ENCODE measurements at regions not wholly inside any gene's neighbourhood (a gene's known extent, or its start where the extent isn't known, plus 50 kb on each side); places are given as distances from the start of the nearest gene placed in this dataset.
"Not testable (repeated sequence)": the region's sequence is repeated elsewhere in the genome, so short reads cannot be mapped to it uniquely, and the experiment has no call there.

DNA sequence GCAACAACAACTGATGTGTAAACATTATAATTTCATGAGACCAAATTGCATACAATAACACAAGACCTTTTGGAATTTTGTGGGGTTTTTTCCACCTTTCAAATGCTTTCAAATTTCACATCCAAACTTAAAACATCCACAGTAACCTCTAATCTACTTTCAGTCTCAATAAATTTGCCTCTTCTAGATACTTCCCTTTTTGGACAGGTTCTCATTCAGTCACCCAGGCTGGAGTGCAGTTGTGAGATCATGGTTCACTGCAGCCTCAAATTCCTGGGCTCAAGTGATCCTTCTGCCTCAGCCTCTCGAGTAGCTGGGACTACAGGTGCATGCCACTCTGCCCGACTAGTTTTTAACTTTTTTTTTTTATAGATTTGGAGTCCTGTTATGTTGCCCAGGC, 556.6 kb downstream of the NLGN4X start:
- Histone ChIP-seq H3K27me3 (ENCODE audit: low read length) (no peaks in the 10 kb centered on the region), H3K79me2 (ENCODE audit: low read length) (no peaks in the 10 kb centered on the region), H3K4me1 (ENCODE audit: insufficient read depth, low read length) (no peaks in the 10 kb centered on the region), H3K9me3 (ENCODE audit: low read length) (no peaks in the 10 kb centered on the region), H3K9me2 (replicated peaks; ENCODE audit: low read length) (no peaks in the 10 kb centered on the region), H2AFZ (ENCODE audit: low read length) (no peak overlapping the region), H3F3A (ENCODE audit: low read length, unreplicated experiment) (no peaks in the 10 kb centered on the region), H3K4me2 (ENCODE audit: low read length) (no peak overlapping the region), H3K4me3 (ENCODE audit: low read length) (no peak overlapping the region), H3K9ac (ENCODE audit: low read length) (no peak overlapping the region), H4K20me1 (ENCODE audit: low read length) (no peaks in the 10 kb centered on the region), H3K36me3 (ENCODE audit: low read depth, low read length) (no peaks in the 10 kb centered on the region), H3K27ac (ENCODE audit: low read length) (no peak overlapping the region)
- DNase-seq, result no peak
- BruUV-seq (replicated peaks), result no TSS peak
- TF ChIP-seq CTCF (conservative IDR thresholded peaks at IDR 0.05; ENCODE audit: low read depth, low read length) (no peak), EZH2phosphoT487 (IDR thresholded peaks at IDR 0.05; ENCODE audit: borderline replicate concordance, low read length) (no peak)
- intact Hi-C loops (cut with micrococcal nuclease), result no loop called here
- POLR2A ChIA-PET (ENCODE audit: unreplicated experiment), result no interaction called here
- ATAC-seq, result no peak
- CTCF ChIA-PET, result no interaction called here

- H4K20me1 ChIP-seq (ENCODE audit: low read length); CTCF ChIA-PET; H3K27me3 ChIP-seq (ENCODE audit: low read length); H2AFZ ChIP-seq (ENCODE audit: low read length); H3K4me1 ChIP-seq (ENCODE audit: insufficient read depth, low read length); H3K27ac ChIP-seq (ENCODE audit: low read length); H3K9ac ChIP-seq (ENCODE audit: low read length); intact Hi-C loops (cut with micrococcal nuclease); ATAC-seq; DNase-seq; H3K79me2 ChIP-seq (ENCODE audit: low read length); H3K9me3 ChIP-seq (ENCODE audit: low read length); POLR2A ChIA-PET (ENCODE audit: unreplicated experiment); H3K36me3 ChIP-seq (ENCODE audit: low read depth, low read length); H3F3A ChIP-seq (ENCODE audit: low read length, unreplicated experiment); BruUV-seq (replicated peaks); H3K9me2 ChIP-seq (replicated peaks; ENCODE audit: low read length); H3K4me3 ChIP-seq (ENCODE audit: low read length); H3K4me2 ChIP-seq (ENCODE audit: low read length): not testable (repeated sequence)
Measured at GRCh38 chrX:5666689-5667088, 562.0 kb downstream of the NLGN4X start.

DNA sequence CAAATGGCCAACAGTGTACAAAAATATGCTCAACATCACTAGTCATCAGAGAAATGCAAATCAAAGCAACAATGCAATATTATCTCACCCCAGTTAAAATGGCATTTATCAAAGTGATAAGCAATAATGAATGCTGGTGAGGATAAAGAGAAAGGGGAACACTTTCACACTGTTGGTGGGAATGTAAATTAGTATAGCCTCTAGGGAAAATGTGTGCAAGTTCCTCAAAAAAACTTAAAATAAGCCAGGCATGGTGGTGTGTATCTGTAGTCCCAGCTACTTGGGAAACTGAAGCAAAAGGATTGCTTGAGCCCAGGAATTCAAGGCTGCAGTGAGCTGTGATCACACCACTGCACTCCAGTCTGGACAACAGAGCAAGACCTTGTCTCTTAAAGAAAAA, 572.1 kb downstream of the NLGN4X start:
- Histone ChIP-seq H3F3A (ENCODE audit: low read length, unreplicated experiment) (no peaks in the 10 kb centered on the region), H2AFZ (ENCODE audit: low read length) (no peak overlapping the region), H3K9me2 (replicated peaks; ENCODE audit: low read length) (no peaks in the 10 kb centered on the region), H3K9me3 (ENCODE audit: low read length) (no peaks in the 10 kb centered on the region), H3K4me2 (ENCODE audit: low read length) (no peak overlapping the region), H4K20me1 (ENCODE audit: low read length) (no peaks in the 10 kb centered on the region), H3K79me2 (ENCODE audit: low read length) (no peaks in the 10 kb centered on the region), H3K36me3 (ENCODE audit: low read depth, low read length) (no peaks in the 10 kb centered on the region), H3K27ac (ENCODE audit: low read length) (no peak overlapping the region), H3K9ac (ENCODE audit: low read length) (no peak overlapping the region), H3K4me1 (ENCODE audit: insufficient read depth, low read length) (no peaks in the 10 kb centered on the region), H3K4me3 (ENCODE audit: low read length) (no peak overlapping the region), H3K27me3 (ENCODE audit: low read length) (no peaks in the 10 kb centered on the region)
- intact Hi-C loops (cut with micrococcal nuclease), result no loop called here
- DNase-seq, result no peak
- no TSS peak for BruUV-seq (replicated peaks)
- ATAC-seq, result no peak
- ChIA-PET CTCF (no interaction called here), POLR2A (ENCODE audit: unreplicated experiment) (no interaction called here)
- TF ChIP-seq EZH2 (IDR thresholded peaks at IDR 0.05; ENCODE audit: low read length, unreplicated experiment), result no peak
- no peak for TF ChIP-seq CTCF (conservative IDR thresholded peaks at IDR 0.05; ENCODE audit: low read depth, low read length)
- TF ChIP-seq EZH2phosphoT487 (IDR thresholded peaks at IDR 0.05; ENCODE audit: borderline replicate concordance, low read length), result no peak
